ENCODE measurements at regions not wholly inside any gene's neighbourhood (a gene's known extent, or its start where the extent isn't known, plus 50 kb on each side); places are given as distances from the start of the nearest gene placed in this dataset.

GRCh38 chr14:82239223-82239622, 705.6 kb upstream of the SEL1L start (continued):
- TF ChIP-seq REST (tag by site-specific recombination; IDR thresholded peaks at IDR 0.05) (no peak), ZNF2 (tag by site-specific recombination; IDR thresholded peaks at IDR 0.05) (no peak)

GRCh38 chr14:82244791-82245190, 711.1 kb upstream of the SEL1L start:
- no peak overlapping the region for H3K27ac ChIP-seq (ENCODE audit: extremely low read depth, low read depth, low read length)
- ChIA-PET POLR2A (no interaction called here), CTCF (no interaction called here)
- TF ChIP-seq ZNF549 (tag by site-specific recombination; IDR thresholded peaks at IDR 0.05) = no peak
- TF ChIP-seq ZBTB26 (tag by site-specific recombination; optimal IDR thresholded peaks at IDR 0.05) = no peak
- no peak for TF ChIP-seq ZNF10 (tag by site-specific recombination; IDR thresholded peaks at IDR 0.05)
- no peak for TF ChIP-seq ZNF677 (tag by site-specific recombination; IDR thresholded peaks at IDR 0.05)
- TF ChIP-seq GLIS2 (tag by site-specific recombination; IDR thresholded peaks at IDR 0.05) = no peak
- TF ChIP-seq ZSCAN4 (tag by site-specific recombination; IDR thresholded peaks at IDR 0.05) = no peak
- no peak for TF ChIP-seq SCRT2 (tag by site-specific recombination; IDR thresholded peaks at IDR 0.05)
- no peak for TF ChIP-seq ZNF221 (tag by site-specific recombination; IDR thresholded peaks at IDR 0.05; ENCODE audit: borderline replicate concordance)
- no peaks in the 10 kb centered on the region for H3K4me1 ChIP-seq (ENCODE audit: control insufficient read depth, insufficient read depth, low read length)
- H3K36me3 ChIP-seq (ENCODE audit: control insufficient read depth in 2 of 2, insufficient read depth in 1 of 2, low read length in 2 of 2) = no peaks in the 10 kb centered on the region
- H3K4me3 ChIP-seq (ENCODE audit: low read depth, low read length) = no peak overlapping the region
- H3K9me3 ChIP-seq (ENCODE audit: control insufficient read depth, insufficient read depth, low read depth, low read length) = no peaks in the 10 kb centered on the region

DNA sequence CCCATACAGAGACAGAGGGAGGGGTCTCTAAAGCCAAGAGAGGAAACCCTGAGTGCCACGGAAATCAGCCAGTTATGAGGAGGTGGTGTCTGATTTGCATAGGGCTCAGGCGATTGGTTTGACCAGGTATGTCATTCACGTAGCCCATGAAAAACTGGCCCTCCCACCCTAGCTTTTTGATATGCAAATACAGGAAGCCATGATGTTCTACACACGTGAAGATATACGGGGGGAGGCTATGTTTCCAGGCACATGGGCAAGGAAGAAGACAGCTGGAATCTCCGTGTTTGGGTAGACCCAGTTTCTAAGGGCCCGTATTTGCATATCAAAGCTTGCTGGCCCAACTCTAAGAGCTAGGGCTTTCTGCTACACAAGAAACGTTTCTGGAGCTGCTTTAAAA, 717.8 kb upstream of the SEL1L start:
- TF ChIP-seq ZNF311 (tag by site-specific recombination; IDR thresholded peaks at IDR 0.05; ENCODE audit: borderline replicate concordance) = no peak
- TF ChIP-seq ZBTB49 (tag by site-specific recombination; IDR thresholded peaks at IDR 0.05; ENCODE audit: low read depth) = no peak
- no peak for TF ChIP-seq ZNF670 (tag by site-specific recombination; IDR thresholded peaks at IDR 0.05; ENCODE audit: low read depth)
- no peak for TF ChIP-seq ZNF2 (tag by site-specific recombination; IDR thresholded peaks at IDR 0.05)
- TF ChIP-seq ZBTB21 (tag by site-specific recombination; IDR thresholded peaks at IDR 0.05) = no peak
- no peak for TF ChIP-seq GLI4 (tag by site-specific recombination; IDR thresholded peaks at IDR 0.05)
- TF ChIP-seq ZNF239 (tag by site-specific recombination; IDR thresholded peaks at IDR 0.05) = no peak
- TF ChIP-seq ZNF777 (tag by site-specific recombination; IDR thresholded peaks at IDR 0.05; ENCODE audit: borderline replicate concordance) = no peak
- TF ChIP-seq BCL11B (tag by site-specific recombination; IDR thresholded peaks at IDR 0.05; ENCODE audit: low read depth) = no peak
- TF ChIP-seq ZNF223 (tag by site-specific recombination; IDR thresholded peaks at IDR 0.05) = no peak
- TF ChIP-seq ZNF140 (tag by site-specific recombination; IDR thresholded peaks at IDR 0.05) = no peak
- no peak for TF ChIP-seq ZBTB26 (tag by site-specific recombination; optimal IDR thresholded peaks at IDR 0.05)
- no peak for TF ChIP-seq SP7 (tag by site-specific recombination; IDR thresholded peaks at IDR 0.05)
- no peak for TF ChIP-seq ZNF16 (tag by site-specific recombination; IDR thresholded peaks at IDR 0.05; ENCODE audit: low read depth)
- TF ChIP-seq SETDB1 (IDR thresholded peaks at IDR 0.05; ENCODE audit: insufficient read length, low read length) = no peak
- TF ChIP-seq KLF8 (tag by site-specific recombination; IDR thresholded peaks at IDR 0.05) = no peak
- TF ChIP-seq ZNF391 (tag by site-specific recombination; IDR thresholded peaks at IDR 0.05; ENCODE audit: borderline replicate concordance, low read depth) = no peak
- no peak for TF ChIP-seq ZSCAN30 (tag by site-specific recombination; IDR thresholded peaks at IDR 0.05)
- Histone ChIP-seq H3K9me3 (ENCODE audit: control insufficient read depth, insufficient read depth, low read depth, low read length) (no peaks in the 10 kb centered on the region), H3K27ac (ENCODE audit: extremely low read depth, low read depth, low read length) (no peak overlapping the region), H3K4me3 (ENCODE audit: low read depth, low read length) (no peak overlapping the region), H3K4me1 (ENCODE audit: control insufficient read depth, insufficient read depth, low read length) (no peaks in the 10 kb centered on the region), H3K36me3 (ENCODE audit: control insufficient read depth in 2 of 2, insufficient read depth in 1 of 2, low read length in 2 of 2) (no peaks in the 10 kb centered on the region)
- ChIA-PET POLR2A (no interaction called here), CTCF (no interaction called here)
